Lower leg skin (tissue), 4 donors: ENCODE measurements at regions not wholly inside any gene's neighbourhood (a gene's known extent, or its start where the extent isn't known, plus 50 kb on each side); places are given as distances from the start of the nearest gene placed in this dataset.

Experiments
- DNase-seq, 2 donors: peaks; one replicate each; pipeline ENCODE4 v3.0.0-alpha.2; 2019; ENCODE audit warnings: low spot score in 2 of 2
- H3K4me3 ChIP-seq: fragments of 200-600 bp; sonication (generic); 2 replicates; pipeline ENCODE4 v1.5.1; 2017; ENCODE audit warnings: mild to moderate bottlenecking, low read depth; ENCODE audit not compliant: poor library complexity, severe bottlenecking
- CTCF ChIP-seq, 3 donors: fragments of 450-650 bp; IDR thresholded peaks; one replicate each; pipeline ENCODE4 v1.5.1; 2016; ENCODE audit warnings: antibody characterized with exemption in 3 of 3, mild to moderate bottlenecking in 3 of 3, moderate library complexity in 2 of 3
- POLR2A ChIP-seq, 2 donors: fragments of 450-650 bp; IDR thresholded peaks; one replicate each; pipeline ENCODE4 v1.6.1; 2016 to 2017; ENCODE audit warnings: antibody characterized with exemption in 2 of 2, mild to moderate bottlenecking in 1 of 2, moderate library complexity in 1 of 2
- WGBS, 2 donors: methylation state at CpG; one replicate each; pipeline ENCODE4 v1.1.5; 2018; 5-methylcytosine and 5-hydroxymethylcytosine counted together
- intact Hi-C: fragments of 100-400 bp; cut with DNase I; formaldehyde crosslinking; loops from one replicate; pipeline ENCODE4 v1.15.0; 2023; ENCODE audit warnings: low total_unique reads

GRCh38 chr7:41247143-41247865, 455.6 kb downstream of the INHBA start:
- TF ChIP-seq CTCF (IDR thresholded peaks at IDR 0.05): no peak
- no peak for TF ChIP-seq POLR2A (IDR thresholded peaks at IDR 0.05)
- H3K4me3 ChIP-seq: no peak overlapping the region
- no peak for DNase-seq
- 83 to 87% methylated on average over 5 of the region's 5 CpGs for WGBS, 2 donors
- intact Hi-C loops: no loop called here

- WGBS, 2 donors: 84 to 92% methylated on average over 1 of the region's 1 CpG
- H3K4me3 ChIP-seq: no peak overlapping the region
- intact Hi-C loops: no loop called here
- DNase-seq: no peak
- TF ChIP-seq CTCF (IDR thresholded peaks at IDR 0.05) (no peak), POLR2A (IDR thresholded peaks at IDR 0.05) (no peak)
Measured at GRCh38 chr7:41245916-41246315, 457.0 kb downstream of the INHBA start.

GRCh38 chr7:41244246-41244645, 458.6 kb downstream of the INHBA start:
- TF ChIP-seq POLR2A (IDR thresholded peaks at IDR 0.05): no peak
- TF ChIP-seq CTCF (IDR thresholded peaks at IDR 0.05): no peak
- WGBS, 2 donors: 75 to 78% methylated on average over 4 of the region's 4 CpGs
- intact Hi-C loops: no loop called here
- DNase-seq: no peak
- H3K4me3 ChIP-seq: no peak overlapping the region

GRCh38 chr7:41241641-41242040, 461.2 kb downstream of the INHBA start:
- intact Hi-C loops: no loop called here
- H3K4me3 ChIP-seq: no peak overlapping the region
- WGBS, 2 donors: 94 to 95% methylated on average over 6 of the region's 6 CpGs
- no peak for DNase-seq
- TF ChIP-seq CTCF (IDR thresholded peaks at IDR 0.05) (no peak), POLR2A (IDR thresholded peaks at IDR 0.05) (no peak)

GRCh38 chr7:41239596-41239995, 463.3 kb downstream of the INHBA start:
- intact Hi-C loops: no loop called here
- 42 to 80% methylated on average over 1 of the region's 1 CpG for WGBS, 2 donors
- H3K4me3 ChIP-seq: no peak overlapping the region
- no peak for DNase-seq
- TF ChIP-seq CTCF (IDR thresholded peaks at IDR 0.05) (no peak), POLR2A (IDR thresholded peaks at IDR 0.05) (no peak)

- H3K4me3 ChIP-seq: no peak overlapping the region
- no peak for TF ChIP-seq POLR2A (IDR thresholded peaks at IDR 0.05)
- no peak for TF ChIP-seq CTCF (IDR thresholded peaks at IDR 0.05)
- WGBS, 2 donors: 26 to 31% methylated on average over 1 of the region's 1 CpG
- DNase-seq: no peak
- intact Hi-C loops: no loop called here
Measured at GRCh38 chr7:41238851-41239331, 464.0 kb downstream of the INHBA start.
